ENCODE measurements at regions not wholly inside any gene's neighbourhood (a gene's known extent, or its start where the extent isn't known, plus 50 kb on each side); places are given as distances from the start of the nearest gene placed in this dataset.

GRCh38 chr11:115984228-115984627, 480.0 kb upstream of the CADM1 start:
- TF ChIP-seq CTCF (IDR thresholded peaks at IDR 0.05) (no peak), POLR2AphosphoS5 (IDR thresholded peaks at IDR 0.05) (no peak), POLR2A (IDR thresholded peaks at IDR 0.05) (no peak)

Measured in suprapubic skin (tissue), 4 donors.